Activated B cell treated with CpG ODN at 0.5 μM for 24 hours (primary cell): ENCODE measurements at regions not wholly inside any gene's neighbourhood (a gene's known extent, or its start where the extent isn't known, plus 50 kb on each side); places are given as distances from the start of the nearest gene placed in this dataset.

ENCODE experiments used
- ATAC-seq: fragments of 200-7000 bp; cut with Tn5 transposase; one replicate; pipeline ENCODE4 v1.10.0; 2021; ENCODE audit warnings: low read depth, mild to moderate bottlenecking, moderate library complexity
- CTCF ChIA-PET: fragments of 350-600 bp; sonication (Branson Sonifier 250); formaldehyde crosslinking; loops from one replicate; lab custom pipeline; 2021; ENCODE audit warnings: antibody characterized with exemption; lab: Charles Lee
- POLR2A ChIA-PET: fragments of 350-600 bp; sonication (Branson Sonifier 250); formaldehyde crosslinking; loops from one replicate; lab custom pipeline; 2021; ENCODE audit warnings: antibody characterized with exemption; lab: Charles Lee
- DNase-seq: peaks from one replicate; pipeline ENCODE4 v3.0.0; 2022
- H3K27ac Mint-ChIP-seq: one replicate; pipeline ENCODE4 v1.8.0; 2020; ENCODE audit warnings: mixed read lengths
- H3K27me3 Mint-ChIP-seq: one replicate; pipeline ENCODE4 v1.8.0; 2021; ENCODE audit warnings: mixed read lengths
- H3K36me3 Mint-ChIP-seq: one replicate; pipeline ENCODE4 v1.8.0; 2021; ENCODE audit warnings: low read depth, mixed read lengths
- H3K4me1 Mint-ChIP-seq: one replicate; pipeline ENCODE4 v1.8.0; 2021; ENCODE audit warnings: mixed read lengths
- H3K4me3 Mint-ChIP-seq: one replicate; pipeline ENCODE4 v1.8.0; 2020; ENCODE audit warnings: mild to moderate bottlenecking, mixed read lengths
- H3K9me3 Mint-ChIP-seq: one replicate; pipeline ENCODE4 v1.8.0; 2020; ENCODE audit warnings: mixed read lengths
- CTCF ChIP-seq: fragments of 200-600 bp; IDR thresholded peaks from one replicate; pipeline ENCODE4 v1.8.0; 2022; ENCODE audit warnings: antibody characterized with exemption, mild to moderate bottlenecking
- intact Hi-C: fragments of 100-400 bp; cut with micrococcal nuclease; formaldehyde crosslinking; loops from one replicate; pipeline ENCODE4 v1.15.1; 2024

- no peak for DNase-seq
- Mint-ChIP-seq H3K27ac (no peak overlapping the region), H3K36me3 (no peaks in the 10 kb centered on the region), H3K9me3 (no peaks in the 10 kb centered on the region), H3K27me3 (peaks cover 66% of the 10 kb centered on the region), H3K4me3 (peak overlapping the region; percentile 1), H3K4me1 (peaks cover 7% of the 10 kb centered on the region)
- ChIA-PET POLR2A (no interaction called here), CTCF (no interaction called here)
- ATAC-seq: no peak
- intact Hi-C loops: loop anchor here (10.0 kb wide), 1 partner anchor 1207 kb away; no protein-coding TSS in a partner anchor
- no peak for TF ChIP-seq CTCF
Measured at GRCh38 chr3:10707400-10708215, 108.4 kb upstream of the SLC6A11 start.

GRCh38 chr3:10708216-10708893 lies 107.7 kb upstream of the SLC6A11 start:
- no peak for TF ChIP-seq CTCF
- H3K4me1 Mint-ChIP-seq: peaks cover 7% of the 10 kb centered on the region
- peaks cover 68% of the 10 kb centered on the region for H3K27me3 Mint-ChIP-seq
- H3K9me3 Mint-ChIP-seq: no peaks in the 10 kb centered on the region
- ATAC-seq: no peak
- no peaks in the 10 kb centered on the region for H3K36me3 Mint-ChIP-seq
- ChIA-PET CTCF (no interaction called here), POLR2A (no interaction called here)
- H3K4me3 Mint-ChIP-seq: no peak overlapping the region
- intact Hi-C loops: loop anchor here (10.0 kb wide), 1 partner anchor 1206 kb away; no protein-coding TSS in a partner anchor
- no peak for DNase-seq
- no peak overlapping the region for H3K27ac Mint-ChIP-seq

- Mint-ChIP-seq H3K9me3 (no peaks in the 10 kb centered on the region), H3K36me3 (no peaks in the 10 kb centered on the region), H3K4me3 (no peak overlapping the region), H3K27ac (no peak overlapping the region), H3K27me3 (peaks cover 61% of the 10 kb centered on the region), H3K4me1 (peaks cover 7% of the 10 kb centered on the region)
- ChIA-PET POLR2A (no interaction called here), CTCF (no interaction called here)
- no peak for TF ChIP-seq CTCF
- ATAC-seq: no peak
- intact Hi-C loops: loop anchor here (10.0 kb wide), 1 partner anchor 1206 kb away; no protein-coding TSS in a partner anchor
- DNase-seq: no peak
Measured at GRCh38 chr3:10709110-10709781, 106.8 kb upstream of the SLC6A11 start.

GRCh38 chr3:10712121-10712520 lies 103.9 kb upstream of the SLC6A11 start:
- no peaks in the 10 kb centered on the region for H3K36me3 Mint-ChIP-seq
- intact Hi-C loops: no loop called here
- no peak overlapping the region for H3K27ac Mint-ChIP-seq
- H3K27me3 Mint-ChIP-seq: peaks cover 40% of the 10 kb centered on the region
- ATAC-seq (no peak), DNase-seq (no peak)
- ChIA-PET POLR2A (no interaction called here), CTCF (no interaction called here)
- no peaks in the 10 kb centered on the region for H3K9me3 Mint-ChIP-seq
- TF ChIP-seq CTCF: no peak
- no peak overlapping the region for H3K4me3 Mint-ChIP-seq
- H3K4me1 Mint-ChIP-seq: peaks cover 4% of the 10 kb centered on the region

- TF ChIP-seq CTCF: no peak
- Mint-ChIP-seq H3K27ac (no peak overlapping the region), H3K36me3 (no peaks in the 10 kb centered on the region), H3K27me3 (peaks cover 33% of the 10 kb centered on the region), H3K4me1 (peaks cover under 1% of the 10 kb centered on the region), H3K4me3 (no peak overlapping the region), H3K9me3 (no peaks in the 10 kb centered on the region)
- POLR2A ChIA-PET: no interaction called here
- ATAC-seq (no peak), DNase-seq (no peak)
- intact Hi-C loops: no loop called here
- CTCF ChIA-PET: no interaction called here
Measured at GRCh38 chr3:10713656-10714055, 102.4 kb upstream of the SLC6A11 start.
